Islet of Langerhans (tissue), 1 donor: ENCODE measurements at regions not wholly inside any gene's neighbourhood (a gene's known extent, or its start where the extent isn't known, plus 50 kb on each side); places are given as distances from the start of the nearest gene placed in this dataset.
"Not testable (repeated sequence)": the region's sequence is repeated elsewhere in the genome, so short reads cannot be mapped to it uniquely, and the experiment has no call there.

Source experiments
- FAIRE-seq: peaks from one replicate; lab custom pipeline; 2011; peaks lifted over from hg19 to GRCh38; lab: Jason Lieb, UNC

GRCh38 chr2:13711154-13711553, 921.4 kb upstream of the LRATD1 start:
- no peak for FAIRE-seq

GRCh38 chr2:13714466-13714865, 918.1 kb upstream of the LRATD1 start:
- FAIRE-seq = no peak

- no peak for FAIRE-seq
These were observed 906.6 kb upstream of the LRATD1 start for GRCh38 chr2:13725945-13726344.

- no peak for FAIRE-seq
These were observed 887.2 kb upstream of the LRATD1 start for GRCh38 chr2:13745330-13745729.

GRCh38 chr2:13751955-13752354, 880.6 kb upstream of the LRATD1 start:
- no peak for FAIRE-seq

GRCh38 chr2:13758412-13758811, 874.1 kb upstream of the LRATD1 start:
- FAIRE-seq = no peak

GRCh38 chr2:13768274-13768673, 864.2 kb upstream of the LRATD1 start:
- FAIRE-seq = no peak

GRCh38 chr2:13770279-13770678, 862.2 kb upstream of the LRATD1 start:
- FAIRE-seq = no peak

- FAIRE-seq = no peak
These were observed 852.5 kb upstream of the LRATD1 start for GRCh38 chr2:13779996-13780395.

- FAIRE-seq = no peak
These were observed 841.4 kb upstream of the LRATD1 start for GRCh38 chr2:13791019-13791547.

- no peak for FAIRE-seq
These were observed 826.0 kb upstream of the LRATD1 start for GRCh38 chr2:13806539-13806938.

- no peak for FAIRE-seq
These were observed 819.3 kb upstream of the LRATD1 start for GRCh38 chr2:13813236-13813635.

GRCh38 chr2:13818002-13818401, 814.5 kb upstream of the LRATD1 start:
- FAIRE-seq = no peak

GRCh38 chr2:13819896-13820295, 812.6 kb upstream of the LRATD1 start:
- FAIRE-seq = no peak

GRCh38 chr2:13821255-13821880, 811.1 kb upstream of the LRATD1 start:
- no peak for FAIRE-seq

- FAIRE-seq = no peak
These were observed 810.2 kb upstream of the LRATD1 start for GRCh38 chr2:13822365-13822764.

- no peak for FAIRE-seq
These were observed 806.1 kb upstream of the LRATD1 start for GRCh38 chr2:13826314-13826853.

- FAIRE-seq = no peak
These were observed 773.9 kb upstream of the LRATD1 start for GRCh38 chr2:13858626-13859025.

- not testable (repeated sequence) for FAIRE-seq
These were observed 764.2 kb upstream of the LRATD1 start for GRCh38 chr2:13868275-13868674.

- FAIRE-seq = no peak
These were observed 756.0 kb upstream of the LRATD1 start for GRCh38 chr2:13876491-13877037.

GRCh38 chr2:13877571-13877970, 754.9 kb upstream of the LRATD1 start:
- FAIRE-seq = no peak

- no peak for FAIRE-seq
These were observed 748.1 kb upstream of the LRATD1 start for GRCh38 chr2:13884291-13884976.

GRCh38 chr2:13901526-13901925, 731.0 kb upstream of the LRATD1 start:
- no peak for FAIRE-seq
